ENCODE measurements at regions not wholly inside any gene's neighbourhood (a gene's known extent, or its start where the extent isn't known, plus 50 kb on each side); places are given as distances from the start of the nearest gene placed in this dataset.
"Not testable (repeated sequence)": the region's sequence is repeated elsewhere in the genome, so short reads cannot be mapped to it uniquely, and the experiment has no call there.

DNA sequence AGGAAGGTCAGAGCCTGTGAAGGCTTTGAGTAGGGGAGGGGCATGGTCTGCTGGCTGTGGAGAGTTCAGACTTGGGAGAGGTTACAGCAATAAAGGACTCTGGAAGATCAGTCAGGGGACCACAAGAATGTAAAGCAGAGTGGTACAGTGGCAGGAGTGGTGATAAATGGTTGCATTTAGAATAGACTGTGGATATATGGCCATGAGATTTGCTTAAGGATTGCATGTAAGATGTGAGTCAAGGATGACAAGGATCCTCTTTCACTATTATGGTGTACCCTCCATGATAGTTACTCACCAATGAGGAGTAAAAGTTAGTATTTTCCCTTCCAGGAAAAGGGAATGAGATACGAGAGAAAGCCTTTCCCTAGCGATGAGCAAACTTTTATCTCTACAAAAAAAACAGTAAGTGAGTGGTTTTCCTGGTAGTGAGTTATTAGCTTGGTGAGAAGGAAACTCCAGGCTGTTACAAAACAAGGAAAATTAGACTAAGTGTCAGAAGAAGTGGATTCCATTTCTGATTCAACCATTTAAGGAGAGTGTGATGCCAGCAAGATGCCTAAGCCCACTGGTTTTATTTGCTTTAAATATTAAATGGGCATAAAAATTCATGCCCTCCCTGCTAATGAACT is 818.0 kb upstream of the ACVR2A start:
- Mint-ChIP-seq H3K9me3 (peaks cover 11% of the 10 kb centered on the region), H3K36me3 (ENCODE audit: low read depth) (no peaks in the 10 kb centered on the region), H3K27ac (no peak overlapping the region), H3K4me1 (ENCODE audit: low read depth) (no peaks in the 10 kb centered on the region), H3K4me3 (no peak overlapping the region), H3K27me3 (ENCODE audit: insufficient read depth) (peaks cover 6% of the 10 kb centered on the region)
- DNase-seq (ENCODE audit: low spot score), result no peak
- intact Hi-C loops (cut with micrococcal nuclease), result no loop called here

DNA sequence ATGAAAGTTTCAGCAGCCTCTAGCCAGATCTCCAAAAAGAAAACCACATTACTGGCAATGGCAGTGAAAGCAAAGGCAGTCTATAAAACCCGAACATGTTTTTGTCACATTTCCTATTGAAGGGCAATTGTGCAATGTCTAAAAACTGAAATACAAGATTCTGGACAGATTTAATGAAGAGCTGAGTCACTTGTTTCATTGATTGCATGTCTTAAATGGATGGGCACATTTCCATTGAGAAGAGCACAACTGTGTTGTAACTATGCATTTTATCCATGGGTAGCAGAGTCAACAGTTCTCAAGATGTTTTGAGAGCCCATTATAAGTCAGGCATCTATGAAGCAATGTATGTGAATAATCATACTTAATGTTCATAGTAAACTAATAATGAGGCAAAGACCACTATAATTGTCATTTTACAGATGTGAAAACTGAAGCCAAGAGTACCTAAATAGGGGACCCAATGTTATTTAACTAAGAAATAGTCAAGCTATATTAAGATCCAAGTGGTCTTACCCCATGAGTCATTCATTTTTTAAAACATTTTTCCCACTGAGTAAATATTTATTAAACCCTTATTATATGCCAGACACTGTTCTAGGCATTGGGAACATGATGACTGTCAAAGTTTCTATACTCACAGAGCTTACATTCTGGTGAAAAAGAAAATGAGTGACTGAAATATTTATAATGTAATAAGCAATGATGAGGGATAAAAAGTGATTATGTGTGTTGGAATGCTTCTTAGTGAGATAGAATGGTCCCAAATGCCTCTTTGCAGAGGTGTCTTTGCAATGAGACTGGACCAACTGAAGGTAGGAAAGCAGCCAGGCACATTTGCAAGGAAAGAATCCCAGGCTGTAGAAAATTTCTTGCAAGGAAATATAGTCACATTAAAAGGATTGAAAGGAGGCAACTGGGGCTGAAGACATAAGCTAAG is 818.9 kb upstream of the ACVR2A start:
- Mint-ChIP-seq H3K27me3 (ENCODE audit: insufficient read depth) (peaks cover 6% of the 10 kb centered on the region), H3K36me3 (ENCODE audit: low read depth) (no peaks in the 10 kb centered on the region), H3K4me1 (ENCODE audit: low read depth) (no peaks in the 10 kb centered on the region), H3K9me3 (peaks cover 11% of the 10 kb centered on the region), H3K27ac (no peak overlapping the region), H3K4me3 (no peak overlapping the region)
- intact Hi-C loops (cut with micrococcal nuclease), result no loop called here
- DNase-seq (ENCODE audit: low spot score), result no peak

DNA sequence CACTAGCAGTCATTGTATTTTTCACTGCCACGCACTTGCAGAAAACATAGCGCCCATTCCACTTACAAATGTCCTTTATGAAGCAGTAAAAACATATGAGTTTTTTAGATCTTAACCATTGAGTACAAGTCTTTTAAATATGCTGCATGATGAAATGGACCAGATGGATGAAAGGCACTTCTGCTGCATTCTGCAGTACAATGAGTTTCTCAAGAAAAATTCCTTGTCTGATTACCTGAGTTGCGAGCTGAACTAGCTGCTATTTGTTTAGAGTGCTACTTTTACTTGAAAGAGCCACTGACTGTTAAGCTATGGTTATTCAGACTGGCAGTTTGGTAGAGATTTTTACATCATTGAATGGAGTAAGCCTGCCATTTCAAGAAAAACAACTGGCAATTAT is 825.5 kb upstream of the ACVR2A start:
- Mint-ChIP-seq H3K27ac (no peak overlapping the region), H3K36me3 (ENCODE audit: low read depth) (no peaks in the 10 kb centered on the region), H3K9me3 (peaks cover 7% of the 10 kb centered on the region), H3K4me1 (ENCODE audit: low read depth) (no peaks in the 10 kb centered on the region), H3K27me3 (ENCODE audit: insufficient read depth) (no peaks in the 10 kb centered on the region), H3K4me3 (no peak overlapping the region)
- intact Hi-C loops (cut with micrococcal nuclease), result no loop called here
- no peak for DNase-seq (ENCODE audit: low spot score)

DNA sequence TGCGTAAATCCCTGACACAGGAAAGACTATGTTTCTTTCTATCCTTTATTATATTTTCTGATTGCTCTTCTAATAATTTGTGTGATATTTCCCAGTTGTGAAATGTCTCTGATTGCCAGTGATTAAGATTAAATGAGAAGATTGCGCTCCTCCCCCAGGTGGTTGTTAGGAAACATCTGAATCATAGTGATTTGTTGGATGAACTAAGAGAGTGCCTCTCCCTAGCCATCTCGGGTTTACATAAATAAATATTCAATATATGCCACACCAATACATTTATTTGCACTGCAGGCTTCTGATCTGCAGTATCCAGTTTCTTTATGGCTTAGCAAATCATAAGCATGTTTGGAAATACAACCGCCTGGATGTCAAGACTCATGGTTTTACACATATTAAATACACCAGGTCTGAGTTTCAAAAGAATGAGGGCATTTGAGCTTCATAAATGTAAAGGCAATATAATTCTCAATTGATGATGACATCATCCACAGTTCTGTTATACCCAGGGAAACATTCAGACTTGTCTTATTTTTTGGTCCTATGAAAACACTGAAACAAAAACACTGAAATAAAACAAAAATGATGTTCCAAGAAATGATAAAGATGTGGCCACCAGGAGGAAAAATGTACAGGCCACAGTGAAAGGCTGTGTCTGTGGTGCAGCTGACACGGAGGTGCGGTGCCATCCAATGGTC is 826.7 kb upstream of the ACVR2A start:
- no peak overlapping the region for H3K27ac Mint-ChIP-seq
- H3K9me3 Mint-ChIP-seq, result peaks cover 7% of the 10 kb centered on the region
- DNase-seq (ENCODE audit: low spot score), result no peak
- H3K4me1 Mint-ChIP-seq (ENCODE audit: low read depth), result no peaks in the 10 kb centered on the region
- H3K36me3 Mint-ChIP-seq (ENCODE audit: low read depth), result no peaks in the 10 kb centered on the region
- intact Hi-C loops (cut with micrococcal nuclease), result no loop called here
- no peak overlapping the region for H3K4me3 Mint-ChIP-seq
- no peaks in the 10 kb centered on the region for H3K27me3 Mint-ChIP-seq (ENCODE audit: insufficient read depth)

DNA sequence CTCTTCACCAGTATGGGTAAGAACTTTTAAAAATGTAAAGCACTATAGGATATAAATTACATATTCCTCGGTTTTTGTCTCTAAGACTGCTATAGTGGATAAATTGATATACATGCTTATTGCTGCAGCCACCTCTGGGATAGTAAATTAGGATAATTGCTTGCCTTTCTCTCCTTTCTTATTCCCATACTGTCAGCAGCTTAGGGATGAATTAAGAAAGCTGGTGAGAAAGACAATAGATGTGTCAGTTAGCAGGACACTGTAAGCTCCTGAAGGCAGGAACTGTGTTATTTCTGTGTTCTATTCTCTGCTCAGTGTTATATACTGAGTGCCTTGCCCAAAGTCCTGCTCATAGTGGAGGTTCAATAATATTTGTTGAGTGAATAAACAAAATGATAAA is 828.6 kb upstream of the ACVR2A start:
- Mint-ChIP-seq H3K4me3 (no peak overlapping the region), H3K9me3 (no peaks in the 10 kb centered on the region), H3K36me3 (ENCODE audit: low read depth) (no peaks in the 10 kb centered on the region), H3K4me1 (ENCODE audit: low read depth) (no peaks in the 10 kb centered on the region), H3K27ac (no peak overlapping the region), H3K27me3 (ENCODE audit: insufficient read depth) (no peaks in the 10 kb centered on the region)
- DNase-seq (ENCODE audit: low spot score), result no peak
- intact Hi-C loops (cut with micrococcal nuclease), result no loop called here

DNA sequence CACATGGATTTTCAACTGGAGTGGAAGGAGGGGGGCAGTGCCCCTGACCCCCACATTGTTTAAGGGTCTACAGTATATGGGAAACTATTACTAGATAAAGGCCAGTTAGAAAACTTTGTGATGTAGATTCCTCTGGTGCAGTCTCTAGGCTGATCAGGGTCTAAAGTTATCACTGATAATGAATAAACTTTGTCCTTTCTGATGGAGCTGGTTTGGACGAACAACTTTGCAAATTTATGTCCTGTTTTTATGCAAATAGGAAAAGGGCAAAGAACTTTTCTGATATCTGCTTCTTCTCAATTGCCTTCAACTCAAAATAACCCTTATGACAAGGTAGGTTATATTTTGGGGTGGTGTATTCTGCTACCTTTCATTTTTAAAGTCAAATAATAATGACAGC is 829.2 kb upstream of the ACVR2A start:
- DNase-seq (ENCODE audit: low spot score), result no peak
- intact Hi-C loops (cut with micrococcal nuclease), result no loop called here
- no peak overlapping the region for H3K4me3 Mint-ChIP-seq
- H3K4me1 Mint-ChIP-seq (ENCODE audit: low read depth), result no peaks in the 10 kb centered on the region
- no peaks in the 10 kb centered on the region for H3K9me3 Mint-ChIP-seq
- no peak overlapping the region for H3K27ac Mint-ChIP-seq
- no peaks in the 10 kb centered on the region for H3K36me3 Mint-ChIP-seq (ENCODE audit: low read depth)
- H3K27me3 Mint-ChIP-seq (ENCODE audit: insufficient read depth), result no peaks in the 10 kb centered on the region

DNA sequence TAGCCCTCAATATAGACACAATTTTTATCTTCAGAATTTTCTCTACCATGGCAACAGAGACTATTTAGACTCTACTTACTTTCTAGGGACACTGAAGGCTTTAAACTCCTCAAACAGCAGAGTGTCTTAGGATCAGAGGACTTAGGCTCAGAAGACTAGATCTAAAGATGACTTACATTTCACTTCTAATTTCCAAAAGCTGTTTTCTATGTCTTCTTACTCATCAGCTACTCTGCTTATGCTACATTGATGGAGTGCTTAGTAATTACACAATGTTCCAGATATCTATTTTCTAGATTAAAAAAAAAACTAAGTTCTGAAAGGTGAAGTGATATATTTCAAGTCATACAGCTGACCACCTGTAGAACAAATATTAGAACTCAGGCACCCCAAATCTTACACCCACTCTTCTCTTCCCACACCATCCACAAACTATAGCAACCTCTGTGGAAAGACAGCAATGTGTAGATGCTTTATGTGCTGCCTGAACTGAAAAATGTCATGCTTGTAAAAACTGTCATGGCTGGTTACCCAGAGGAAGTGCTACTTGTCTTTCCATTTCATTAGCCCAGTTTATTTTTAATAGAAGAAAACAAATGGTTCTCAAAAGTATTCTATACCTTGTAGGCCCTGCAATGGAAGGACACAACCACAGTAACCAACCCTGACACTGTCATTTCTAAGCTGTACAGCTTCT is 831.0 kb upstream of the ACVR2A start:
- intact Hi-C loops (cut with micrococcal nuclease), result no loop called here
- Mint-ChIP-seq H3K4me3 (no peak overlapping the region), H3K27ac (no peak overlapping the region), H3K36me3 (ENCODE audit: low read depth) (no peaks in the 10 kb centered on the region), H3K27me3 (ENCODE audit: insufficient read depth) (no peaks in the 10 kb centered on the region), H3K9me3 (no peaks in the 10 kb centered on the region), H3K4me1 (ENCODE audit: low read depth) (no peaks in the 10 kb centered on the region)
- no peak for DNase-seq (ENCODE audit: low spot score)

DNA sequence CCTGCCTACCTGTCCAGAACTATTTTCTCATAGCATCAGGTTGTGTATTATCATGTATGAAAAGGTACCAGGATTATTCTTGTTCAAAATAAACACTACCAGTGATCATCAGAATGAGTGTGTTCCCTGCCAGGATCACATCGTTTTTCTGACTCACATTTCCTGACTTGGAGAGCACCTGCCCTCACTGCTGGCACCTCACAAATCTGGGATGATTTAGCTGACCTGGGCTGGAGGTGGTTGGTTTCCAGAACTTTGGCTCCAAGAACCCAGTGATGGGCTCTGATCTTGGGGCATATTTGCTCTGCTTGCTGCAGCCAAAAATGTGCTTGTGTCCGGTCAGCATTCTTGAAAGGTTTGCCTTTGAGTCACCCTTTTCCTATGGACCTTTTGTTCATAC is 836.3 kb upstream of the ACVR2A start:
- no peaks in the 10 kb centered on the region for H3K9me3 Mint-ChIP-seq
- intact Hi-C loops (cut with micrococcal nuclease), result no loop called here
- peaks cover 2% of the 10 kb centered on the region for H3K27me3 Mint-ChIP-seq (ENCODE audit: insufficient read depth)
- H3K4me1 Mint-ChIP-seq (ENCODE audit: low read depth), result no peaks in the 10 kb centered on the region
- no peaks in the 10 kb centered on the region for H3K36me3 Mint-ChIP-seq (ENCODE audit: low read depth)
- no peak overlapping the region for H3K4me3 Mint-ChIP-seq
- no peak for DNase-seq (ENCODE audit: low spot score)
- no peak overlapping the region for H3K27ac Mint-ChIP-seq

DNA sequence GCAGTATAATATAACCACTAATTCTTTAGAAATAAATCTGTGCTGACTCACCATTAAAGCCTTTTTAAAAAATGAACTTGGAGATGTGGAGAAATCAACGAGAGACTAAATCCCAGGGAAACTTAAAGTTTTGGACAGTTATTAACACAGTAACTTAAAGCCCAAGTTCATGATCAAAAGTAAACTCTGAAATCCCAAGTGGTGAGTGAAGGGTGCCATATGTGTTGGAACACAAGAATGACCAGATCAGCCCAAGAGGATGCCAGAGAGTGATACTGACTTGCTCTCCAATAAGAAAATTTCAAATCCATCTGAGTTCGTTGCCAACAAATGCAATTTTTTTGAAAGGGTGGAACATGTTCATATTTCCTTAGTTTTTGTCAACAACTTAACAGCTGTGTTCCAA is 838.1 kb upstream of the ACVR2A start:
- Mint-ChIP-seq H3K9me3 (no peaks in the 10 kb centered on the region), H3K4me3 (no peak overlapping the region), H3K36me3 (ENCODE audit: low read depth) (no peaks in the 10 kb centered on the region), H3K27me3 (ENCODE audit: insufficient read depth) (peaks cover 2% of the 10 kb centered on the region), H3K27ac (no peak overlapping the region), H3K4me1 (ENCODE audit: low read depth) (no peaks in the 10 kb centered on the region)
- no peak for DNase-seq (ENCODE audit: low spot score)
- intact Hi-C loops (cut with micrococcal nuclease), result no loop called here

DNA sequence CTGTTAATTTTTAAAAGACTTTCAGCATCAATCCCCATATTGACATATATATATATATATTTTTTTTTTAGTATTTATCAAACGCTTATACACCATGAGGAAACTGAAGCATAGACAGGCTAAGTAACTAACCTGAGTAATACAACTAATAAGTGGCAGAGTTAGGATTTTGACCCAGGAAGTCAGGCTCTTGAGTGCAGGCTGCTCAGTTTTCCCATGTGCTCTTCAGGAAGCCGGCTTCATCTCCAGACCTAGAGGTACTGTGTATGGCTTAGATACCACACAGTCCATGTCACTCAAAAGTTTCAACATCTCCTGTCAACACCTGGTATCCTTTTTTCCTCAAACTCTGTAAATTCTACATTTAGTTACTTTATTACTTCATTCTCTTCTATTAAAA is 841.7 kb upstream of the ACVR2A start:
- DNase-seq (ENCODE audit: low spot score), result no peak
- intact Hi-C loops (cut with micrococcal nuclease), result no loop called here
- Mint-ChIP-seq H3K27me3 (ENCODE audit: insufficient read depth) (peaks cover 2% of the 10 kb centered on the region), H3K4me3 (no peak overlapping the region), H3K36me3 (ENCODE audit: low read depth) (no peaks in the 10 kb centered on the region), H3K9me3 (no peaks in the 10 kb centered on the region), H3K27ac (no peak overlapping the region), H3K4me1 (ENCODE audit: low read depth) (no peaks in the 10 kb centered on the region)

DNA sequence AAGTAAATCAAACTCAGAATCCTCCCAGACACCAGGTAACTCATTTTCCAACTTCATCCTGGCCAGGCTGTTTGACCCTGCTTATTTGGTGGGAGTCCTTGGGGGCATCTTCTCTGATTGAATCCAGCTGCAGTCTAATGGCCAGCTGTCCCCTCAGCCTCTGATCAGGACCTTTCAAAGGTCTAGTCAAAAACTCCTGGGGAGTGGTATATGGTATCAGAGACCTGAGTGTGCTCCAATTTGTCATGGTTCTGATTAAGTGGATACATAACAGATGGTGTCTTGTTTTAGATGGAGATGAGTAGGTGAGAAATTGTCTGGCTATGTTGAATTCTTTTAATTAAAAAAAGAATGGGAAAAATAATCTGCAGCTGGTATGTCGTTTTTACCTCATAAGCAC is 842.6 kb upstream of the ACVR2A start:
- Mint-ChIP-seq H3K4me1 (ENCODE audit: low read depth) (no peaks in the 10 kb centered on the region), H3K9me3 (no peaks in the 10 kb centered on the region), H3K36me3 (ENCODE audit: low read depth) (no peaks in the 10 kb centered on the region), H3K4me3 (no peak overlapping the region), H3K27ac (no peak overlapping the region), H3K27me3 (ENCODE audit: insufficient read depth) (peaks cover under 1% of the 10 kb centered on the region)
- DNase-seq (ENCODE audit: low spot score), result no peak
- intact Hi-C loops (cut with micrococcal nuclease), result no loop called here

DNA sequence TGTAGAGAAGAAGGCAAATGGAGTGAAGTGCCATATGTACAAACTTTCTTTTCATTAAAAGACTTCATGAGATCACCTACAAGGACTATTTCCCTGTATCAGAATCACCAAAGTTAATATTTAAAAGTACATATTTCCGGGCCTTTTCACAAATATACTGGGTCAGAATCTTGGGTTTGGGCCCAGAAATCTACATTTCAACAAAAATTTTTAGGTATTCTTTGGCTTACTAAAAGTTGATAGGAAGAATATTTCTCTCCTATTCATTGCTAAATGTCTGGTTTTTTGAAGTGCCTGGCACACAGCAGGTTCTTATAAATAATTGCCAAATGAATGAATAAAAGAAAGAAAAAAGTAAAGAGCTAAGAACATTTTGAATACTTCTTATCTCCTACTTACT is 843.8 kb upstream of the ACVR2A start:
- H3K27me3 Mint-ChIP-seq (ENCODE audit: insufficient read depth), result no peaks in the 10 kb centered on the region
- H3K27ac Mint-ChIP-seq, result no peak overlapping the region
- H3K36me3 Mint-ChIP-seq (ENCODE audit: low read depth), result no peaks in the 10 kb centered on the region
- H3K4me1 Mint-ChIP-seq (ENCODE audit: low read depth), result no peaks in the 10 kb centered on the region
- DNase-seq (ENCODE audit: low spot score), result no peak
- H3K9me3 Mint-ChIP-seq, result no peaks in the 10 kb centered on the region
- intact Hi-C loops (cut with micrococcal nuclease), result no loop called here
- H3K4me3 Mint-ChIP-seq, result no peak overlapping the region

DNA sequence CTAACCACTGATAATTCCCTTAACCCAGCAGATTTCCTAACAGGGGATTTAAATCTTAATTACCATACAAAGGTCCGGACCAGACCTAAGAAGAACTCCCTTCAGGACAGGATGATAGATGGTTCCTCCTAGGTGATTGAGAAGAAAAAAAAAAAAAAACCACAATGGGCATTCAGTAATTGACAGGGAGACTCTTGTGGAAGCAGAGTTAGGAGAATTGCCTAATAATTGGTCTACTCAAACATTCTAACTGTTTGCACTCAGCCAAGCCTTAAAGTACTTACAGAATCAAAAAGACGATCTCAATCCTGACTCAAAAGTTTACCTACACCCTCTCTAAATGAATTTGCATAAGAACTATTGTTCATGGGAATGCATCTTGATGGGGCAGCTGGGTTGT is 844.7 kb upstream of the ACVR2A start:
- DNase-seq (ENCODE audit: low spot score); H3K36me3 Mint-ChIP-seq (ENCODE audit: low read depth); H3K4me3 Mint-ChIP-seq; H3K4me1 Mint-ChIP-seq (ENCODE audit: low read depth); intact Hi-C loops (cut with micrococcal nuclease); H3K27me3 Mint-ChIP-seq (ENCODE audit: insufficient read depth); H3K27ac Mint-ChIP-seq; H3K9me3 Mint-ChIP-seq: not testable (repeated sequence)

Measured in activated T-helper 1 cell treated with anti-CD3 and anti-CD28 coated beads, Interleukin-12 subunit alpha, Interleukin-12 subunit beta, Interleukin-2, Interleukin-4 antibody, amounts not matched to agents 30 ng/mL and 10 ng/mL and 1 ng/mL, durations not matched to agents 14 hours and 24 hours and 36 hours (primary cell).